AG08395 (cell line): ENCODE measurements at regions not wholly inside any gene's neighbourhood (a gene's known extent, or its start where the extent isn't known, plus 50 kb on each side); places are given as distances from the start of the nearest gene placed in this dataset.

Experiments
- DNase-seq: peaks from one replicate; pipeline ENCODE4 v3.0.0; 2012; ENCODE audit warnings: mixed read lengths, low spot score

DNA sequence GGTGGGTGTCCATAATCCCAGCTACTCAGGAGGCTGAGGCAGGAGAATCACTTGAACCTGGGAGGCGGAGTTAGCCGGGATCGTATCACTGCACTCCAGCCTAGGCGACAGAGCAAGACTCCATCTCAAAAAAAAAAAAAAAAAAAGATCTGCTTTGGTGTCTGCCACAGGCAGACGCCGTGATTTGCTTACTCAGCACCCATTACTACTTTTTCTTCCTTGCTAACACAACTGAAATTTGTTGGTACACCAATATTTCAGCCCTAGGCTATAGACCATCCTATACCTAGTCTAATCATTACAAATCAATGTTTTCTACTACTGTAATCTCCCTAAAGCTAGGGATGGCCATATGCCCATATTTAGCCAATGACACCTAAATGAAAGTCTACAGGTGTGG lies 53.5 kb upstream of the PARD3 start:
- no peak for DNase-seq

DNA sequence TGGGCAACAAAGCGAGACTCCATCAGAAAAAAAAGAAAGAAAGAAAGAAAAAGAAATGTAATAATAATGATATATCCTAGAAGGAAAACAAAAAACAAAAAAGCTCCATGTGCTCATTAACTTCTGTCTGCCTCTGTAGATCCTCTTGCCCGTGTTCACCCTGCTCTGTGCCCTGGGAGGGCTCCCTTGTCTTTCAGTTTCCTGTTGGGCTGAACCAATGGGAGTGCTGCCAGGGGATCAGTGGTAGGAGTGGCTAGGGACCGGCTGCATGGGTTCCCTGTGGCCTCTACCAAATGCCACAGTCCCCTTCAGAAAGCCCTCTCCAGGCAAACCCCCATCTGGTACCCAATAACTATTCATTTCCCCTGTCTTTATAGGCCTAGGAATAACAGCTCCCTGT lies 51.8 kb upstream of the PARD3 start:
- no peak for DNase-seq
